Adrenal gland (tissue), 5 donors: ENCODE measurements at regions not wholly inside any gene's neighbourhood (a gene's known extent, or its start where the extent isn't known, plus 50 kb on each side); places are given as distances from the start of the nearest gene placed in this dataset.

Experiments used
- CTCF ChIP-seq, 6 experiments: fragments of 450-650 bp in 4 of 6; fragments of 200-600 bp in 2 of 6; sonication (generic) in 1 of 6; IDR thresholded peaks; 1 replicate in 5 of 6; 2 replicates in 1 of 6; pipeline versions ENCODE4 v1.5.1 to v1.8.0; 2016 to 2021; ENCODE audit warnings: antibody characterized with exemption in 6 of 6, mild to moderate bottlenecking in 2 of 6, moderate library complexity in 1 of 6
- POLR2A ChIP-seq, 2 donors: fragments of 450-650 bp; IDR thresholded peaks; one replicate each; pipeline ENCODE4 v1.6.1; 2017; ENCODE audit warnings: antibody characterized with exemption in 2 of 2, mild to moderate bottlenecking in 2 of 2, moderate library complexity in 1 of 2
- donor health status: DM: no; HTN: no; CAD: no.

GRCh38 chr11:112354364-112354763 is 93.7 kb upstream of the PLET1 start:
- TF ChIP-seq CTCF (IDR thresholded peaks at IDR 0.05) (no peak), POLR2A (IDR thresholded peaks at IDR 0.05) (no peak)
